SU-DHL-6 (cell line): ENCODE measurements at regions not wholly inside any gene's neighbourhood (a gene's known extent, or its start where the extent isn't known, plus 50 kb on each side); places are given as distances from the start of the nearest gene placed in this dataset.

Experiments used
- H2AFZ ChIP-seq: fragments of 200-600 bp; sonication (generic); 2 replicates; pipeline ENCODE4 v1.6.1; 2014; ENCODE audit warnings: low read depth, mild to moderate bottlenecking, moderate library complexity, mixed read lengths, antibody characterized with exemption, low read length; ENCODE audit not compliant: severe bottlenecking
- H3F3A ChIP-seq: fragments of 200-600 bp; shearing (Covaris generic); 2 replicates; pipeline ENCODE4 v1.6.0; 2016; ENCODE audit warnings: antibody characterized with exemption, mild to moderate bottlenecking; ENCODE audit not compliant: insufficient read depth
- H3K27ac ChIP-seq: fragments of 200-600 bp; sonication (generic); 2 replicates; pipeline ENCODE4 v1.5.1; 2016; ENCODE audit warnings: low read depth, mild to moderate bottlenecking, low read length, moderate library complexity, mixed read lengths
- H3K27me3 ChIP-seq: fragments of 200-600 bp; sonication (generic), shearing (Covaris generic); 2 replicates; pipeline ENCODE4 v1.6.0; 2014; ENCODE audit warnings: mild to moderate bottlenecking, low read length
- H3K36me3 ChIP-seq: fragments of 200-600 bp; sonication (generic); 2 replicates; pipeline ENCODE4 v1.6.1; 2014; ENCODE audit warnings: mild to moderate bottlenecking, low read length, mixed read lengths
- H3K4me2 ChIP-seq: fragments of 300-600, 200-600 bp; shearing (Covaris generic), sonication (generic); 2 replicates; pipeline ENCODE4 v1.6.0; 2014; ENCODE audit warnings: low read length, low read depth, mild to moderate bottlenecking; ENCODE audit not compliant: poor library complexity, severe bottlenecking
- H3K4me3 ChIP-seq: fragments of 200-600 bp; sonication (generic); 2 replicates; pipeline ENCODE4 v1.5.1; 2014; ENCODE audit warnings: antibody characterized with exemption, low read length, mild to moderate bottlenecking, mixed read lengths; ENCODE audit not compliant: insufficient read depth, poor library complexity, severe bottlenecking
- H3K79me2 ChIP-seq: fragments of 200-600 bp; sonication (generic); 2 replicates; pipeline ENCODE4 v1.6.1; 2014; ENCODE audit warnings: mild to moderate bottlenecking, low read length, moderate library complexity; ENCODE audit not compliant: insufficient read depth
- H3K9ac ChIP-seq: fragments of 200-600 bp; sonication (generic); 2 replicates; pipeline ENCODE4 v1.7.0; 2014; ENCODE audit warnings: mild to moderate bottlenecking, low read length
- H3K9me2 ChIP-seq: fragments of 200-600 bp; sonication (generic); replicated peaks from 2 replicates; pipeline ENCODE4 v1.6.1; 2014; ENCODE audit warnings: low read length; ENCODE audit not compliant: insufficient read depth
- H3K9me3 ChIP-seq: fragments of 200-600 bp; sonication (generic); 2 replicates; pipeline ENCODE4 v1.6.1; 2014; ENCODE audit warnings: low read length, mixed read lengths; ENCODE audit not compliant: insufficient read depth
- H4K20me1 ChIP-seq: fragments of 200-600 bp; sonication (generic); 2 replicates; pipeline ENCODE4 v1.6.1; 2014; ENCODE audit warnings: low read depth, mild to moderate bottlenecking, antibody characterized with exemption, low read length, moderate library complexity, mixed read lengths
- EZH2phosphoT487 ChIP-seq: fragments of 200-600 bp; sonication (generic), shearing (Covaris generic); conservative IDR thresholded peaks from 2 replicates; pipeline ENCODE4 v1.6.1; 2018; ENCODE audit warnings: mild to moderate bottlenecking, antibody characterized with exemption, low read length, moderate library complexity, mixed read lengths
- TF ChIP-seq, protein P1 (sequence below): fragments of 200-600 bp; sonication (generic); IDR thresholded peaks from one replicate; pipeline ENCODE4 v1.5.1; 2017; ENCODE audit warnings: antibody characterized with exemption, mild to moderate bottlenecking, low read length, moderate library complexity; ENCODE audit not compliant: insufficient read depth, poor library complexity, severe bottlenecking

DNA sequence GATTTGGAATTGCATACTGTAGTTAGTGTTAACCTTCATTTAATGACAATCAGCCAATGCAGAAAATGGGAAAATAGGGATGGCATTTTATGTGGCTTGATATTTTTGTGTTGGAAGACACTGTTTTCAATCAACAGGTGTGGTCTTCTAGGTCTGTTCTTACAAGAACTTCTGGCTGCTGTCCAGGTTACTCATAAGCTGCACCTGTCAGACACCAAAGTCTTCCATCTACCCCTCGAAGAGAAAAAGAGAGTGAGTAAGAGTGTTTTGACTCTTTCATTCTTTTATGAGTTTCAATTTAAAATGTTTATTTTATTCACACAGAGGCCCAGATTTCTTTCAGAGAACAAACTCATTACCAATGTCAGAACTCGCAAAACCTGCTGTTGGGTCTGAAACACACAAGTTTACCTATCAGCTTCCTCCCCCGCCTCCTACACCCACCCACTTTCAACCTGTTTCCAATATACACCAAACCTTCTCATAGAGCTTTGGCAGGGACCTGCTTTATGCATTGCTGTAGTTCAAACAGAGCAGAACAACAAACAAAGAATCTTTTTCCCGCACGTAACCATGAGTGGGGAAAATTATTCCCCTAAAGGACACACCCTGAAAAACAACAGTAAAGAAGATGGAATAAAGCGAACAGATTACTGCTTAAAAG lies 767.7 kb upstream of the ALCAM start:
- H3K9ac ChIP-seq: no peak overlapping the region
- H3K9me3 ChIP-seq: no peaks in the 10 kb centered on the region
- H3K4me3 ChIP-seq: no peak overlapping the region
- no peak overlapping the region for H3K4me2 ChIP-seq
- no peak overlapping the region for H2AFZ ChIP-seq
- H3K27me3 ChIP-seq: no peaks in the 10 kb centered on the region
- H3K27ac ChIP-seq: no peak overlapping the region
- no peaks in the 10 kb centered on the region for H3K9me2 ChIP-seq
- no peaks in the 10 kb centered on the region for H4K20me1 ChIP-seq
- H3F3A ChIP-seq: no peaks in the 10 kb centered on the region
- no peaks in the 10 kb centered on the region for H3K36me3 ChIP-seq
- no peaks in the 10 kb centered on the region for H3K79me2 ChIP-seq
- TF ChIP-seq, protein P1, sequence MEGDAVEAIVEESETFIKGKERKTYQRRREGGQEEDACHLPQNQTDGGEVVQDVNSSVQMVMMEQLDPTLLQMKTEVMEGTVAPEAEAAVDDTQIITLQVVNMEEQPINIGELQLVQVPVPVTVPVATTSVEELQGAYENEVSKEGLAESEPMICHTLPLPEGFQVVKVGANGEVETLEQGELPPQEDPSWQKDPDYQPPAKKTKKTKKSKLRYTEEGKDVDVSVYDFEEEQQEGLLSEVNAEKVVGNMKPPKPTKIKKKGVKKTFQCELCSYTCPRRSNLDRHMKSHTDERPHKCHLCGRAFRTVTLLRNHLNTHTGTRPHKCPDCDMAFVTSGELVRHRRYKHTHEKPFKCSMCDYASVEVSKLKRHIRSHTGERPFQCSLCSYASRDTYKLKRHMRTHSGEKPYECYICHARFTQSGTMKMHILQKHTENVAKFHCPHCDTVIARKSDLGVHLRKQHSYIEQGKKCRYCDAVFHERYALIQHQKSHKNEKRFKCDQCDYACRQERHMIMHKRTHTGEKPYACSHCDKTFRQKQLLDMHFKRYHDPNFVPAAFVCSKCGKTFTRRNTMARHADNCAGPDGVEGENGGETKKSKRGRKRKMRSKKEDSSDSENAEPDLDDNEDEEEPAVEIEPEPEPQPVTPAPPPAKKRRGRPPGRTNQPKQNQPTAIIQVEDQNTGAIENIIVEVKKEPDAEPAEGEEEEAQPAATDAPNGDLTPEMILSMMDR: no peak
- TF ChIP-seq EZH2phosphoT487: no peak

- Histone ChIP-seq H3K36me3 (no peaks in the 10 kb centered on the region), H3K9me3 (no peaks in the 10 kb centered on the region), H3K27me3 (no peaks in the 10 kb centered on the region), H3K79me2 (no peaks in the 10 kb centered on the region), H3K9me2 (no peaks in the 10 kb centered on the region), H2AFZ (no peak overlapping the region), H3K9ac (no peak overlapping the region), H3K4me3 (no peak overlapping the region), H3F3A (no peaks in the 10 kb centered on the region), H4K20me1 (no peaks in the 10 kb centered on the region), H3K4me2 (no peak overlapping the region), H3K27ac (no peak overlapping the region)
- TF ChIP-seq, protein P1: no peak
- no peak for TF ChIP-seq EZH2phosphoT487
These were observed 762.2 kb upstream of the ALCAM start for GRCh38 chr3:104604326-104605010.

DNA sequence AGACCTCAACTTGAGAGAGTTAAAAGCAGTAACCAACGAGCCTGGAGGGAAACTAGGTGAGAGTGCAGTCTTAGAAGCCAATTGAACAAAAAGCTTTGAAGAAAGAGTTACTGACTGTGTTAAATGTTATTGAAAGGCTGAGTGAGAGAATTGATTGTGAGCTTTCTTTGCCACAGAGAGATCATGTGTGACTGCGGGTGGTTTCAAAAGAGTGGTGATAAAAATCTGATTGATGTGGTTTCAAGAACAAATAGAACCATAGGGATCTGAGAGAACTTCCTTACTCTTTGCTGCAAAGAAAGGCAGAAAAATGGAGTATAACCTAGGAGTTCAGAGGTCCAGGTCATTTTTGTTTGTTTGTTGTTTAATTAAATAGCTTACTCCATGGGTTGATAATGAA lies 759.9 kb upstream of the ALCAM start:
- H3K9me3 ChIP-seq: no peaks in the 10 kb centered on the region
- H2AFZ ChIP-seq: no peak overlapping the region
- H3K27ac ChIP-seq: no peak overlapping the region
- no peaks in the 10 kb centered on the region for H4K20me1 ChIP-seq
- H3K27me3 ChIP-seq: no peaks in the 10 kb centered on the region
- no peak overlapping the region for H3K9ac ChIP-seq
- no peaks in the 10 kb centered on the region for H3K36me3 ChIP-seq
- H3K9me2 ChIP-seq: no peaks in the 10 kb centered on the region
- no peak overlapping the region for H3K4me2 ChIP-seq
- no peaks in the 10 kb centered on the region for H3F3A ChIP-seq
- H3K4me3 ChIP-seq: no peak overlapping the region
- TF ChIP-seq, protein P1: no peak
- no peak for TF ChIP-seq EZH2phosphoT487
- H3K79me2 ChIP-seq: no peaks in the 10 kb centered on the region
